EL (cell line): ENCODE measurements at regions not wholly inside any gene's neighbourhood (a gene's known extent, or its start where the extent isn't known, plus 50 kb on each side); places are given as distances from the start of the nearest gene placed in this dataset.

Experiments used
- DNase-seq: peaks from one replicate; pipeline ENCODE4 v3.0.0-alpha.2; 2016

- no peak for DNase-seq
These were observed 426.0 kb downstream of the MBD2 start for GRCh38 chr18:53798516-53798915.

GRCh38 chr18:53797998-53798495, 426.4 kb downstream of the MBD2 start:
- no peak for DNase-seq

GRCh38 chr18:53796040-53796729, 428.3 kb downstream of the MBD2 start:
- DNase-seq = peak; percentile 50

GRCh38 chr18:53795610-53796009, 428.9 kb downstream of the MBD2 start:
- no peak for DNase-seq

- DNase-seq = no peak
These were observed 429.4 kb downstream of the MBD2 start for GRCh38 chr18:53795061-53795460.

GRCh38 chr18:53792762-53793161, 431.7 kb downstream of the MBD2 start:
- DNase-seq = no peak

GRCh38 chr18:53790786-53791185, 433.7 kb downstream of the MBD2 start:
- DNase-seq = no peak

- no peak for DNase-seq
These were observed 434.9 kb downstream of the MBD2 start for GRCh38 chr18:53789376-53790247.

GRCh38 chr18:53785811-53786210, 438.7 kb downstream of the MBD2 start:
- no peak for DNase-seq

GRCh38 chr18:53784253-53784652, 440.2 kb downstream of the MBD2 start:
- DNase-seq = no peak

GRCh38 chr18:53780666-53781065, 443.8 kb downstream of the MBD2 start:
- no peak for DNase-seq

GRCh38 chr18:53772293-53772692, 452.2 kb downstream of the MBD2 start:
- DNase-seq = no peak

- DNase-seq = no peak
These were observed 452.8 kb downstream of the MBD2 start for GRCh38 chr18:53771664-53772063.

- DNase-seq = no peak
These were observed 459.3 kb downstream of the MBD2 start for GRCh38 chr18:53765211-53765610.

GRCh38 chr18:53764086-53764485, 460.4 kb downstream of the MBD2 start:
- no peak for DNase-seq

GRCh38 chr18:53757328-53757727, 467.1 kb downstream of the MBD2 start:
- DNase-seq = no peak

- no peak for DNase-seq
These were observed 467.9 kb downstream of the MBD2 start for GRCh38 chr18:53756610-53756972.

- no peak for DNase-seq
These were observed 468.4 kb downstream of the MBD2 start for GRCh38 chr18:53755914-53756609.

GRCh38 chr18:53754154-53754553, 470.3 kb downstream of the MBD2 start:
- no peak for DNase-seq

GRCh38 chr18:53753601-53754000, 470.9 kb downstream of the MBD2 start:
- no peak for DNase-seq

- no peak for DNase-seq
These were observed 471.6 kb downstream of the MBD2 start for GRCh38 chr18:53752781-53753367.

GRCh38 chr18:53749766-53750165, 474.7 kb downstream of the MBD2 start:
- DNase-seq = no peak

- no peak for DNase-seq
These were observed 476.8 kb downstream of the MBD2 start for GRCh38 chr18:53747663-53748160.
